ENCODE measurements at regions not wholly inside any gene's neighbourhood (a gene's known extent, or its start where the extent isn't known, plus 50 kb on each side); places are given as distances from the start of the nearest gene placed in this dataset.

- Mint-ChIP-seq H3K36me3 (no peaks in the 10 kb centered on the region), H3K27ac (no peak overlapping the region), H3K27me3 (peaks cover 14 to 28% of the 10 kb centered on the region in 2 donors), H3K9me3 (no peaks in the 10 kb centered on the region), H3K4me1 (no peaks in the 10 kb centered on the region), H3K4me3 (no peak overlapping the region)
- ATAC-seq (replicated peaks) (no peak), DNase-seq (no peak)
Observed at GRCh38 chr2:176612736-176613135, 343.5 kb downstream of the MTX2 start.

DNA sequence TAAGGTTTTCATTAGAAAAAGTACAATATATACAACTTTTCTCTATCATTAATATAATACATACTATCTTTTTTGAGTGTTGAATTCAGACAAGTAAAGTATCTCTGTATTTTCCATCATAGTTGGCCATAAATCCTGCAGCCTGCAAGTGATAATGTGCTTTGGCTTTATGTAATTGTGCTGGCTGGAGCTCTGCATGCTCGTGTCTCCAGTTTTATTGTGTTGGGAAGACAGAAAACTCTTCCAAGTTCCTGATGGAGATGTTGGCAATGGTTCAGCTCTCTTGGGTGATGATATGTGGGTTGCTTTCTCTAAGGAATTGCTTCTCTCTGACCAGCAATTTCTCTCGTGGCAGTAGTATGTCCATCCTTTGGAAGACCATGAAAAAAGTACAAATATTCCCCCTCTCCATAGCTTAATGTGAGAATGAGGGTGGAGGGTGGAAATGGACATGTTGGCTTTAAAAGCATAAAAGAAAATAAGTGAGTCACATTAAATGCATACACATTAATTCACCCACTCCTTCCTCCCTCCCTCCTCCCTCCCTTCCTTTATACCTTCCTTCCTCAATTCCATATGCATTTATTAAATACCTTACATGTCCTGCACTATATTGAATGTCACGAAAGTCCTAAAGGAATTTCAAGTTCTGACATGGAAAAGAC, 344.2 kb downstream of the MTX2 start:
- H3K27ac Mint-ChIP-seq: no peak overlapping the region
- H3K9me3 Mint-ChIP-seq: no peaks in the 10 kb centered on the region
- H3K36me3 Mint-ChIP-seq: no peaks in the 10 kb centered on the region
- DNase-seq: no peak
- no peak for ATAC-seq (replicated peaks)
- H3K4me3 Mint-ChIP-seq: no peak overlapping the region
- H3K4me1 Mint-ChIP-seq: no peaks in the 10 kb centered on the region
- peaks cover 17 to 28% of the 10 kb centered on the region in 2 donors for H3K27me3 Mint-ChIP-seq

DNA sequence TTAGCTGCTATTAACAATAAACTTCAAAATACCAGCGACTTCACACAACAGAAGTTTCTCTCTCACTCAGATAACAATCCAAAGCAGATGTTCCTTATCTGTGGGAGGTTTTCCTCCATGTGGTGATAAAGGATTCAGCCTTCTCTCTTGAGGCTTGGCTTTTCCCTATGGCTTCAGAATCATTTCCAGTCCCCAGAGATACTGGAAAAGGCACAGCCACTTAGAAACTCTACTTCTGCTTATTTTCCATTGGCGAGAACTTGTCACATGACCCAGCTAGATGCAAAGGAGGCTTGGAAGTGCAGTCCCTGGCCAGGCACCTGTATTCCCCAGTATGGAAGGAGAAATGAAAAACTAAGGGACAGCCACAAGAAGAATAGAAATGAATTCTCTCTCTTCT, 344.8 kb downstream of the MTX2 start:
- ATAC-seq (replicated peaks): no peak
- no peak for DNase-seq
- Mint-ChIP-seq H3K27me3 (peaks cover 21 to 29% of the 10 kb centered on the region in 2 donors), H3K4me1 (no peaks in the 10 kb centered on the region), H3K27ac (no peak overlapping the region), H3K36me3 (no peaks in the 10 kb centered on the region), H3K9me3 (no peaks in the 10 kb centered on the region), H3K4me3 (no peak overlapping the region)

- H3K4me3 Mint-ChIP-seq: no peak overlapping the region
- H3K9me3 Mint-ChIP-seq: no peaks in the 10 kb centered on the region
- H3K27ac Mint-ChIP-seq: no peak overlapping the region
- ATAC-seq (replicated peaks): no peak
- no peaks in the 10 kb centered on the region for H3K36me3 Mint-ChIP-seq
- H3K4me1 Mint-ChIP-seq: no peaks in the 10 kb centered on the region
- no peak for DNase-seq
- peaks cover 28 to 35% of the 10 kb centered on the region in 2 donors for H3K27me3 Mint-ChIP-seq
Observed at GRCh38 chr2:176614930-176615329, 345.7 kb downstream of the MTX2 start.

- H3K27me3 Mint-ChIP-seq: peaks cover 44 to 62% of the 10 kb centered on the region in 2 donors
- no peak for DNase-seq
- H3K9me3 Mint-ChIP-seq: no peaks in the 10 kb centered on the region
- H3K4me3 Mint-ChIP-seq: no peak overlapping the region
- H3K36me3 Mint-ChIP-seq: no peaks in the 10 kb centered on the region
- H3K4me1 Mint-ChIP-seq: no peaks in the 10 kb centered on the region
- no peak for ATAC-seq (replicated peaks)
- H3K27ac Mint-ChIP-seq: no peak overlapping the region
Observed at GRCh38 chr2:176619504-176619903, 350.3 kb downstream of the MTX2 start.

DNA sequence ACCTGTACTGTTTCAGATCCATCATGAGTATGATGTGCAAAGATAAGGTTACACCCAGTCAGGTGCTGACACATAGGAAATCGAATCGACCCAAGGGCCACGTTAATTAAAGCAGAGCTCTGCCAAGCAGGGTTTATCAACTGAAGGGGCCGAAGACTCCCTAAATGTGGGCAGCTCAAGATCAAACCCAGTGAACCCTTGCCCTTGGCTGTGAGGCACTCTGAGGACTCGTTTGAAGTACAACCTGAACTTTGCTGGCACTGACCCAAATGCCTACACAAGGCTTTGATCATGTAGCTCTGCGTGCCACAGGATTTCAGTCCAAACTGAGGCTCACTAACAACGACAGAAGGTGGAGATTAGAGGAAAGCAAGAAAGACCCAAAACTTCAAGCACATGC, 352.1 kb downstream of the MTX2 start:
- Mint-ChIP-seq H3K9me3 (no peaks in the 10 kb centered on the region), H3K36me3 (no peaks in the 10 kb centered on the region), H3K4me3 (no peak overlapping the region), H3K27me3 (peaks cover 46 to 67% of the 10 kb centered on the region in 2 donors), H3K4me1 (no peaks in the 10 kb centered on the region), H3K27ac (no peak overlapping the region)
- ATAC-seq (replicated peaks) (no peak), DNase-seq (no peak)

DNA sequence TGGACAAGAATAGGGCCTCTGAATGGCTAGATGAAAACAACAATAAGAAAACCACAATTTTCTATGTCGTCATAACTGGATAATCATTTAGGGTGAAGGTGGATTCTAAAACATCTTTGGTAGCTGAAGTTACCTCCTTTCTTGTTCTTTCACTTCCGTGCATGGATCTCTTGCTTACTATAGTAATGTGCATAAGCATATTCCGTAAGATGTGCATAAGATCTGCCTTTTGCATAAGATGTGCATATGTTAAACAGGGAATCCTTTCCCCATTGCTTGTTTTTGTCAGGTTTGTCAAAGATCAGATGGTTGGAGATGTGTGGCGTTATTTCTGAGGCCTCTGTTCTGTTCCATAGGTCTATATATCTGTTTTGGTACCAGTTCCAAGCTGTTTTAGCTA, 353.6 kb downstream of the MTX2 start:
- DNase-seq (no peak), ATAC-seq (replicated peaks) (no peak)
- H3K36me3 Mint-ChIP-seq: no peaks in the 10 kb centered on the region
- H3K27ac Mint-ChIP-seq: no peak overlapping the region
- no peaks in the 10 kb centered on the region for H3K4me1 Mint-ChIP-seq
- H3K9me3 Mint-ChIP-seq: no peaks in the 10 kb centered on the region
- H3K4me3 Mint-ChIP-seq: no peak overlapping the region
- peaks cover 44 to 76% of the 10 kb centered on the region in 2 donors for H3K27me3 Mint-ChIP-seq

DNA sequence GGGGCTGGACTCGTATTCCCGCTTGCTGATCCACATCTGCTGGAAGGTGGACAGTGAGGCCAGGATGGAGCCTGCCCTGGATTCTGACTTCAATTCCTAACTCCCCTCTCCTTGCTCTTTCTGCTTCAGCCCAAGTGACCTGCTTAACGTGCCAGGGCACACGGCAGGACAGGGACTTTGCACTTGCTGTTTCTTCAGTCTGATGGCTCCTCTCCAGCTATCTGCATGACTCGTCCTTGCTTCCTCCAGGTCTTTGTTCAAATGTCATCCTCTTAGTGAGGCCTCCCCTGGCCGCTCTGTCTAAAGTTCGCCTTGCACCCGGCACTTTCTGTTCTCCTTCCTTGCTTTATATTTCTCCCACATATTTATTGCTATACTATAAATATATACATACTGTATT, 357.6 kb downstream of the MTX2 start:
- Mint-ChIP-seq H3K27me3 (peaks cover 34 to 60% of the 10 kb centered on the region in 2 donors), H3K36me3 (no peaks in the 10 kb centered on the region), H3K9me3 (no peaks in the 10 kb centered on the region), H3K27ac (no peak overlapping the region), H3K4me1 (no peaks in the 10 kb centered on the region), H3K4me3 (no peak overlapping the region)
- DNase-seq: no peak
- ATAC-seq (replicated peaks): no peak

DNA sequence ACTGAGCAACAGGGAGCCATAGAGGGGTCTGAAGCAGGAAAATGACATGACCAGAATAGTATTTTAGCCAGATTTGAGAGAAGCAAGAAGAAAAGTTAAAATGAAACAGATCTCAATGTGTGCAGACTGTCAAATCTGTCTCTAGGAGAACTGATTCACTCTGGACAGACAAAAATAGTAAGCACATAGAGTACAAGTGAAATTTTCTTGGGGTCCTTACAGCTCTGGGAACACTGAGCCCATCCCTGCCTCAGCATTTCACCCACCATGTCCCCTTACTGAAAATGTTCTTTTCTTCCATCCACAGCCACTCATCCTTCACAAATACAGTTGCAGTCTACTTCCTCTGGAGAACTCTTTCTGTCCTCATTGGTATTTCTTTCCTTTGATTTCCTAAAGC, 359.2 kb downstream of the MTX2 start:
- Mint-ChIP-seq H3K9me3 (no peaks in the 10 kb centered on the region), H3K4me1 (no peaks in the 10 kb centered on the region), H3K4me3 (no peak overlapping the region), H3K27ac (no peak overlapping the region), H3K36me3 (no peaks in the 10 kb centered on the region), H3K27me3 (peaks cover 30 to 58% of the 10 kb centered on the region in 2 donors)
- DNase-seq (no peak), ATAC-seq (replicated peaks) (no peak)

GRCh38 chr2:176633754-176634153, 364.5 kb downstream of the MTX2 start:
- Mint-ChIP-seq H3K36me3 (no peaks in the 10 kb centered on the region), H3K9me3 (no peaks in the 10 kb centered on the region)

DNA sequence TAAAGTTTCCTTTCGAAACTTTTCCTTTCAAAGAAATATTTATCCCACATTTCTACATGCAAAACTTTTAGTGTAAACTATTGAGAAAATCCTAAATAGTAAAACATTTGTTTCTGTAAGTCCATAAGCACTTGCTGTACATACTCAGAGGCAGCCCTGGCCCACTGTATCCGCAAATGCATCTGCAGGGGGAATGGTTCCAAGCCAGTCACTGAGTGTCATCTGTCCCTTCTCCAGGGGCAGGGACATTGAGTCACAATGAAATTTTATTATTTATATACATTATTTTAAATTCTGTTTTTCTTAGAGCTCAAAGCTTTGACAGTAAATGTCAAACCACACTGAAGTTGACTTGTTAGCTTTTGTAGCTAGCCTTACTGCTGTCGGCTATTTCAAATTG, 367.2 kb downstream of the MTX2 start:
- ATAC-seq (replicated peaks) (no peak), DNase-seq (no peak)
- no peaks in the 10 kb centered on the region for H3K36me3 Mint-ChIP-seq
- peaks cover 25 to 38% of the 10 kb centered on the region in 2 donors for H3K27me3 Mint-ChIP-seq
- no peaks in the 10 kb centered on the region for H3K9me3 Mint-ChIP-seq
- H3K27ac Mint-ChIP-seq: no peak overlapping the region
- no peak overlapping the region for H3K4me3 Mint-ChIP-seq
- H3K4me1 Mint-ChIP-seq: peaks cover 3 to 5% of the 10 kb centered on the region in 2 donors

More at GRCh38 chr2:176633754-176634153, 364.5 kb downstream of the MTX2 start:
- no peak overlapping the region for H3K27ac Mint-ChIP-seq
- H3K4me1 Mint-ChIP-seq: peaks cover 3 to 5% of the 10 kb centered on the region in 2 donors
- ATAC-seq (replicated peaks): no peak
- H3K27me3 Mint-ChIP-seq: peaks cover 11 to 25% of the 10 kb centered on the region in 2 donors
- no peak overlapping the region for H3K4me3 Mint-ChIP-seq
- DNase-seq: no peak

- Mint-ChIP-seq H3K9me3 (no peaks in the 10 kb centered on the region), H3K4me3 (peak overlapping the region; percentile 63 to 65), H3K27me3 (peaks cover 30 to 41% of the 10 kb centered on the region in 2 donors), H3K4me1 (peaks cover 3 to 10% of the 10 kb centered on the region in 2 donors), H3K27ac (peak overlapping the region; percentile 6), H3K36me3 (no peaks in the 10 kb centered on the region)
- no peak for ATAC-seq (replicated peaks)
- DNase-seq: no peak
Observed at GRCh38 chr2:176637142-176637485, 367.9 kb downstream of the MTX2 start.

GRCh38 chr2:176637486-176638166, 368.4 kb downstream of the MTX2 start:
- DNase-seq (peak; percentile 9), ATAC-seq (replicated peaks) (peak; percentile 56 to 58)
- Mint-ChIP-seq H3K4me3 (peak overlapping the region; percentile 75 to 79), H3K27me3 (peaks cover 33 to 41% of the 10 kb centered on the region in 2 donors), H3K9me3 (no peaks in the 10 kb centered on the region), H3K27ac (no peak overlapping the region), H3K4me1 (peaks cover 3 to 10% of the 10 kb centered on the region in 2 donors), H3K36me3 (no peaks in the 10 kb centered on the region)

DNA sequence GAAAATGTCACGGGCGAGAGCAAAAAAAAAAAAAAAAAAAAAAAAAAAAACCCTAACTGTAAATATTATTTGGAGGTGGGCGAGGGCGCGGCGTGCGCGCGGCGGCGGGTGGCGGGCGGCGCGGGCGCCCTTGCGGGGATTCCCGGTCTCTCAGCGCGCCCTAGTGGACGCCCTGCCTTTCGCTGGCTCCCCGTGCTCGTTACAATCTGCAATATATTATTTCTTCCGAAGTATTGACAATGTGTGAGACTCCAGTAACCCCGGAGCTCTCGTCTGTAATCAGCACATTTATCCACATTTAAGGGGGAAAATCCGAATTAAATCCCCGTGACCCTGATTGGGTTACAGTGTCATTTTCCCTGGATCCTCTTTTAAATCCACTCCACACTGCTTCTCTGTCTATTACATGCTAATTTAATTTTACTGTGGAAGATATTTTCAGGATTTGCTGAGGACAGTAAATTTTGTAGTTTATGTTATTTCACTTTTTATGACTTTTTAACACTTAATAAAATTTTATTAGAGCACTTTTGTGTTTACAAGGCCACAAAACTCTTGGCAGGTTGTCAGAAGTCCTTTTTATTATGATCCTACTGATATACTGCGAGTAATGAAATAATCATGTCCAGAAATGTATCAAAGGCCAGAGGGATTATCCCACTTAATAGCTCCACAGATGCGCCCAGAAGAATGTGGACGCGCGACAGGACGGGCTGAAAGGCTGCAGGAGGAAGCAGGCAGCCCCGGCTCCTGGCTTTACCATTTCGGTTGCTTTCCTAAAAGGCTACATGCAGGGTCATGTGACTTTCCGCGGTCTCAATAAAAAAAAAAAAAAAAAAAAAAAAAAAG, 369.1 kb downstream of the MTX2 start:
- peak overlapping the region; percentile 75 to 79 for H3K4me3 Mint-ChIP-seq
- H3K9me3 Mint-ChIP-seq: no peaks in the 10 kb centered on the region
- H3K27me3 Mint-ChIP-seq: peaks cover 34 to 41% of the 10 kb centered on the region in 2 donors
- no peak overlapping the region for H3K27ac Mint-ChIP-seq
- H3K36me3 Mint-ChIP-seq: no peaks in the 10 kb centered on the region
- H3K4me1 Mint-ChIP-seq: peaks cover 3 to 10% of the 10 kb centered on the region in 2 donors
- ATAC-seq (replicated peaks) (peak; percentile 83 to 84), DNase-seq (peak; percentile 18)
